ENCODE measurements at regions not wholly inside any gene's neighbourhood (a gene's known extent, or its start where the extent isn't known, plus 50 kb on each side); places are given as distances from the start of the nearest gene placed in this dataset.

- no peak for DNase-seq
Measured at GRCh38 chr19:29431332-29431731, 94.5 kb upstream of the VSTM2B start.

DNA sequence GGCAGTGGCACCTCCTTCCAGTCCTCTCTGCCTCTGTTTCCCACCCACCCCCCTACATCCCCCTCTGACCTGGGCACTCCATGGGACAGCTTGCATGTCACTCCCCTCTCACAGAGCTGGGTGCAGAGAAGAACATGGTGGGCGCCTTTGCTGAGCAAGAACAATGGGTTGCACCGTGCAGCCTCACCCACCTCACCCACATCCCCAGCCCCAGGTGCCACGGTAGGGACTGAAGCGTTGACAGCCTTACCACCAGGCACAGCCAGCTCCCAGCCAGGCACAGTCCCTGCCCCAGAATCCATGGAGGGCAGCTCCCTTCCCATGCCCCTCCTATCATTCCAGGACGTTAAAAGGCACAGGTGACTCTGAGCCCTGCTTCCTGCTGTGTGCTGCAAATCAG is 93.1 kb upstream of the VSTM2B start:
- no peak for DNase-seq

DNA sequence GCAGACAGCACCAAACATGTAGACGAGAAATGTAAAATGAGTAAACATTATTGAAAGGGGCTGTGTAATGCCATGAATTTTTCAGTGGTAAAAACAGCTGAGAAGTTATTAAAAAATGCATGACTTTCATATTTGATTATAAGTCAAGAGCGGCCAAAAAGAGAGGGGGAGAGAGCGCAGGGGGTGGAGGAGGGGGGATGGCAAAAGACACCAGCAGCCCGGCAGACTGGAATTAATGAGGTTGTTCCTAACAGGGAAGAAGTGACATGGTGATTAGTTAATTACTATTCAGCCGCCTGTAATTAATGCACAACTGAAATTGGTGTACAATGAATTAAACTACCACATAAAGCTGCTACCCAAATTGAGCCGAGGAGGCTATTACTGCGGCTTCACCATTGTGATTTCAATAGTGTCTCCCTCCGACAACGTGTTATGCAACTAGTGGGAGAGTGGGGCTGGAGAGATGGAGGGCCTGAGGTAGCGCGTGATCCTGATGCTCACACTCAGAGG is 89.1 kb upstream of the VSTM2B start:
- DNase-seq = no peak

GRCh38 chr19:29439021-29439420 is 86.8 kb upstream of the VSTM2B start:
- no peak for DNase-seq

GRCh38 chr19:29439688-29440550 is 85.9 kb upstream of the VSTM2B start:
- DNase-seq = no peak

DNA sequence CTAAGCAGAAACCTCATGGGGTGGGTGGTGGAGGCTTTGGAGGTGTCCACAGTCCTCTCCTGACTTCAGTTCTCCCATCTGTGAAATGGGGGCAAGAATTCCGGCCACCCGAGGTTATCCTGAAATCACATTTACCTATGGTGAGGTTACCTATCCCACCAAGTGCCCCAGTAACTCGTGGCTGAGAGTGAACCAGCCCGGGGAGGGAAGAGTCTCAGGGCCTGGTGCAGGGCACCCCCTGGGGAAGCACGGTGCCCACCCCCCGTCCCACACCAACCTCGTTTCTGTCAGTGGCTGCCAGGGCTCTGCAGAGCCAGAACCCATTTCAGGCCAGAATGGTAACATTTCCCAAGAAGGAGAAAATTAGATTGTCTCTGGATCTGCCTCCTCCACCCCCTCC is 83.7 kb upstream of the VSTM2B start:
- no peak for DNase-seq

DNA sequence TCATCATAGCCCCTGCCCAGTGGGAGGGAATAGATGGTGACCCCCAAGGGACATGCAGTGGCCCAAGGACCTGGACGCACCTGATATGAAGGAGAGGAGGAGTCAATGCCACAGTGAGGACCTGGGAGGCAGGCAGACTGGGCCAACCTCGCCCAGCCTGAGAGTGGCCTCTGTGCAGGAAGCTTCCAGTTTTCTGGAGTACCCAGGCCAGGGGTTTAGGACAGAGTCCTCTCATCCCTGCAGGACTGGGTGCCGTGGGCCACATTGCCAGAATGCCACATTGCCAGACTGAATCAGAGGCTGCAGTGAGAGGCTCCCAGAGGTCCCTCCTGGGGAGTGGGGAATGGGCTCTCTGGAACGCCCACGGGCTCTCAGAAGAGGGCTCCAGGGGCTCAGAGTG is 82.9 kb upstream of the VSTM2B start:
- no peak for DNase-seq

- no peak for DNase-seq
Measured at GRCh38 chr19:29445246-29445645, 80.5 kb upstream of the VSTM2B start.

DNA sequence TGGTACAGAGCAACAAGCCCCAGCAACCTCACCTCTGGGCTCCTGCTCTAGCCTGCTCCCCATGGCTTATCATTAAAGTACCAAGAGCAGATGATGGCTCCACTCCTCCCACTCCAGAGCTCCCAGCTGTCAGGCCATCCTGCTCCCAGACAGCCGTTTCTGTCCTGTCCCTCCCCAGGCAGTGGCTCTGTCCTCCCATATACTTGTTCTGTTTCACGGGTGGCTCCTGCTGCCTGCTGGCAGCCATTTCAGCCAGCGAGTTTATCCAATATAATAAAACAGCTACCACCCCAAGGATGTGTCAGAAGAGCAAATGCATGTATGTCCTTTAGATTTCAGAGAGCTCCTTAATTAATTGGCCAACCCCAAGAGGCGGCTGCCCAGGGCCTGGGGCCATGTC is 79.4 kb upstream of the VSTM2B start:
- no peak for DNase-seq

DNA sequence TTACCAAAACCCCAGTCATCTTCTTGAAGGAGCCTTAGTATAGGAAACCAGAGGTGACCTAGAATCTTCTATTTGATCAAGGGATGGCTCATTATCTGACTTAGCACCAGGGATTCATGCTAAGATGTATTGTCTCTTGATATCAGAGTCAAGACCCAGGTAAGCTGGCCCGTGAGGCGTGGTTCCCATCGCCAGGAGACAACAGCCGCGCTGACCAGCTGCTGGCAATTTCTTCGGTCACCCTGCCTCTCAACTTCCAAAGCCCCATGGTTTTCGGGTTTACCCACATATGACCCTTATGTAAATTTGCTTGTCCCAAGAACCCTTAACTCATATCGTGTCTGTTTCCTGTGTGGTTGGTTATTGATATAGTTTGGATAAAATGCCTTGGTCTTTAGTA is 77.7 kb upstream of the VSTM2B start:
- no peak for DNase-seq

GRCh38 chr19:29449371-29449770 is 76.4 kb upstream of the VSTM2B start:
- no peak for DNase-seq

DNA sequence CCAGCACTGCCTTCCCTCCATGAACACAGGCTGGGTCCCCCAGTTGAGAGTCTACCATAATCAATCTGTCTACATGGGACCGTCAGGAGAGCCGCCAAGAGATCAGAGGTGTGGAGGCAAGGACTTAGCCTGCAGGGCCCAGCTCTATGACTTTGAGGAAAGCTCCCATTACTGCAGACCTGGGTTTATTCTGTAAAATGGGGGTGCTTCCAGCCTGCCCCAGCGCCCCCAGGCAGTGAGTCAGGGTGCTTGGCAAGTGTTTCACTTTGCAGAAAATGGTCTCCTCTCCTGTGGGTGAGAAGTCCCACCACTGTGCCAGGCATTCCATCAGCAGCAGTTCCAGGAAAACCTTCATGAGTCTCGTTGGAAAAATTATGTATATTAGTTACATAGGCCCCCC is 75.5 kb upstream of the VSTM2B start:
- DNase-seq = no peak

DNA sequence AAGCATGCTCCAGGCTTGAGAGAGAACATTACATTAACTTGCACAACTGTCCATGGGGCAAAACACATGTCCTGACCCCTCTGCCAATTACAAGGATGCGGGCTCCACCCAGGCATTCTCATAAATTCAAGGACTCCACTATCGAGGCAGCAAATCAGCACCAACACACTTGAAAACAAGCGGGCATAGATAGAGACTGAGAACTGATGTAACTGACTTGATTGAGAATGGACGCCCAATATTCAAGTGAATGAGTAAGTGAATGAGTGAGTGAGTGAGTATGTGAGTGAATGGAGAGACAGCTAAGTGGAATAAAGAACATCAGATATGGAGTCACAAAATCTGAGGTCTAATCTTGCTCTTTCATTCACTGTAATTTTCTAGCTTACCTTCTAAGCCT is 75.0 kb upstream of the VSTM2B start:
- DNase-seq = no peak

DNA sequence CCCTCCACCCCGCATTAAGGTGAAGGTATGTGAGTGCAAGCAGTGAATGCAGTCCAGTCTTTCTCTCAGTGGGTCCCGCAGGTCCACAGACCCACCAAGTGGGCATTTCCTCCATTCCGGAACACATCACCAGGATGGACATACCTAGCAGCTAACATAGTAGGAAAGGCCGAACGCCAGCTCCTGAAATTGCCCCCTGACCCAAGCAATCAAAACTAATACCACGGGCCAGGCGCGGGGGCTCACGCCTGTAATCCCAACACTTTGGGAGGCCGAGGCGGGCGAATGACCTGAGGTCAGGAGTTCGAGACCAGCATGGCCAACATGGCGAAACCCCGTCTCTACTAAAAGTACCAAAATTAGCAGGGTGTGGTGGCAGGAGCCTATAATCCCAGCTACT is 71.7 kb upstream of the VSTM2B start:
- no peak for DNase-seq

GRCh38 chr19:29457413-29457812 is 68.4 kb upstream of the VSTM2B start:
- DNase-seq = no peak

GRCh38 chr19:29467824-29468401 is 57.9 kb upstream of the VSTM2B start:
- DNase-seq = peak in 3 of 14 donors; percentile 10 to 24 (median 24)

DNA sequence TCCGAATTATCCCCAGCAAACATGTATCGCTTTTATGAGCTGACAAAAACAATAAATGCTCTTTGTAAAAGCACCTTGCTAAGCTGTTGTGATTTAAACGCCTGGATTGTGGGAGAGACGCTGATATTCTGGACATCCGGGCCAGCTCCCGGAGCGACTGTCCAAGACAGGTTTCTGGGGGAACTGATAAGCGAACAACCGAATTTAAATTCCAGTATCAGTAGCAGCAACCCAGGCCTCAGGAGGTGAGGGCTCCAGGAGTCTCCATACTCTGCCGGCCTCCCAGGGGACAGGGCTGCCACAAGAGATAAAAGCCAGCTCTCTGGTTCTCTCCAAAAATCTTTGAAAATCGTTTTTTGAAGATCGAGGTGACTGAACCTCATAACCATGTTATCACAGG is 50.3 kb upstream of the VSTM2B start:
- DNase-seq = no peak

Measured in C1 segment of cervical spinal cord (tissue), 14 donors.